ENCODE measurements at regions not wholly inside any gene's neighbourhood (a gene's known extent, or its start where the extent isn't known, plus 50 kb on each side); places are given as distances from the start of the nearest gene placed in this dataset.
A peak's percentile ranks its signal among the peaks of the same experiment; 100 is the strongest.

DNA sequence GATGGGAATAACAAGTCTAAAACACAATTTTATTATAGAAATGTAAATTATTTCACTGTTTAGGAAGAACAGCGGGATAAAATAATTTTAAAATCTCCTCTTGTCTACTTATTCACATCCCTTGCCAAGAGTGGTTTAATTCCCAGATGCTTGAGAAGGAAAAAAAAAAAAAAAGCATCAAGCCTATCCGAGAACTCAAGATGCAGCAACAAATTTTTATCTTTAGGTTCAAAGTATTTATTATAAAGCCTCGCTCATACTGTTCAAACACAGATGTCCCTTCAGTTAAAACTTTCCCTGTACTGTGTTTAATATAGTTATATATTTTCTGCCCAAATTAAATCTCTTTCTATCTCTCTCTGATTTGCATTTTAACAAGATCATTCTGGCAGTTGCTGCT lies 1615.8 kb downstream of the PLA2G4A start:
- no peak overlapping the region for H3K4me3 ChIP-seq (ENCODE audit: low read depth, low read length)
- TF ChIP-seq CTCF (conservative IDR thresholded peaks at IDR 0.05; ENCODE audit: low read depth, low read length) = no peak
- DNase-seq (ENCODE audit: low read depth) = no peak

DNA sequence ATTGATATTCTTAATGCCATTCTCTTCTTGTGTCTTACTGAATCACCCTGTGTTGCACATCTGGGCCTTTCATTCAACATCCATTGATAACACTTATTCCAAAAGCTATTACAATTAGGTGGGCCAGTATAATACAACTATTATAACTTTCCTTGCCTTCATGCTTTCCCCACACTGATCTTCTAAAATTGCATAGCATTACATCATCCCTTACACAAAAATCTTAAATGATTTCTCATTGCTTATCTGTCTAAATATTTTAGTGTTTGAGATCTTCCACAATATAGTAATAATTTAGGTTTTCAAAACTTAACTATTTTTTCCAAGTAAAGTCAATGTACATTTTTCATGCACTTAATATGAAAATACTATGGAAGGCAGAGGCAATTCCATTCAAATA lies 1634.1 kb downstream of the PLA2G4A start:
- no peak overlapping the region for H3K4me3 ChIP-seq (ENCODE audit: low read depth, low read length)
- DNase-seq (ENCODE audit: low read depth) = no peak
- TF ChIP-seq CTCF (conservative IDR thresholded peaks at IDR 0.05; ENCODE audit: low read depth, low read length) = no peak

DNA sequence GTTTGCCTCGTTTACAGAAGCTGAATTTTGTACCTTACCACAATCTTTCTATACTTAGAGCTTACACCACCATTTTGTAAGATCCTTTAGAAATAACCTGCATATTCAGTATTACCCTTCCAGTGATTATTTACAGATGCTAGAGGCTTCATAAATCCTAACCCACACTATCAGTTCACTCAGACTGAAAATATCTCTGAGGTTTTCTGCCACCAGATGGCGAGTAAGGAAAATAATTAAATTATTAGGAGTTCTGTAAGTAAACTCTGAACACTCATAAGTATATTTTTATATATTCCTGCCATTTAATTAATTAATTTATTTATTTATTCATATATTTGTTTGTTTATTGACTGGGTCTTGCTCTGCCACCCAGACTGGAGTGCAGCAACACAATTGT lies 1635.2 kb downstream of the PLA2G4A start:
- peak; percentile 33 for TF ChIP-seq CTCF (conservative IDR thresholded peaks at IDR 0.05; ENCODE audit: low read depth, low read length)
- no peak overlapping the region for H3K4me3 ChIP-seq (ENCODE audit: low read depth, low read length)
- DNase-seq (ENCODE audit: low read depth) = peak; percentile 21

- no peak overlapping the region for H3K4me3 ChIP-seq (ENCODE audit: low read depth, low read length)
- no peak for DNase-seq (ENCODE audit: low read depth)
- TF ChIP-seq CTCF (conservative IDR thresholded peaks at IDR 0.05; ENCODE audit: low read depth, low read length) = no peak
Observed at GRCh38 chr1:188466539-188466938, 1637.8 kb downstream of the PLA2G4A start.

- no peak overlapping the region for H3K4me3 ChIP-seq (ENCODE audit: low read depth, low read length)
- no peak for TF ChIP-seq CTCF (conservative IDR thresholded peaks at IDR 0.05; ENCODE audit: low read depth, low read length)
- DNase-seq (ENCODE audit: low read depth) = peak; percentile 6
Observed at GRCh38 chr1:188476606-188477005, 1647.9 kb downstream of the PLA2G4A start.

DNA sequence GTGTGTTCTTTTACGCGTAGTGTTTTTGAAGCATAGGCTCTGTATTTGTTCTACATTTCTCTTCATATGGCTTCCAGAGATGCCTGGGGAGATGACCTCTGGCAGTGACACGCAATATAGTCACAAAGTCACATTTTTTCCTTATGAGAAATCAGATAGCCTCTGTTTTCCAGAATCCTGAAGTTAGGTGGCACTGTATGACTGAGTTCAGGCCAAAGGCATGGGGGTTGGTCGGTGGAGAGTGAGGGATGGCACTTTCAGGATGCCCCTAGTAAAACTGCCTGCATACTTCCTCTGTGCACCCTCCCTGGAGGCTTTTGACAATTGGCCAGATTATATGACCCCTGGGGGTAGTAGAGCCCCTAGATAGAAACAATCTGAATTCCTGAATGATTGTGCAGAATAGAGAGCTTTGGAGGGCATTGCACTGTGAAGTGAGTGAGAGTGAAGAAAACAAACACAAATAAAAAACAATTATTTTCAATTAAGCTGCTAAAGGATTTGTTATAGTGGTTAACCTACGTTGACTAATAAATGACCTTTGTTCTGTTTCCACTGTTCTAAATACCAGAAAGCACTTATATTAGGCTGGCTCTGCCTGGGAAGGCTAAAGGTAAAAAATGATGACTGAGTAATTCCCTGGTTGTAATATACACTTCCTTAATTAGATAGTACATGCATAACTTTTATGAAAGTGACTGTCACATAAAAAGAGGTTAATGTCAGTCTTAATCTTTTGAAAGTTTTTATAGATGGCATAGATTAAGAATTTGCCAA lies 1660.8 kb downstream of the PLA2G4A start:
- peak; percentile 48 for DNase-seq (ENCODE audit: low read depth)
- no peak overlapping the region for H3K4me3 ChIP-seq (ENCODE audit: low read depth, low read length)
- peak; percentile 16 for TF ChIP-seq CTCF (conservative IDR thresholded peaks at IDR 0.05; ENCODE audit: low read depth, low read length)

DNA sequence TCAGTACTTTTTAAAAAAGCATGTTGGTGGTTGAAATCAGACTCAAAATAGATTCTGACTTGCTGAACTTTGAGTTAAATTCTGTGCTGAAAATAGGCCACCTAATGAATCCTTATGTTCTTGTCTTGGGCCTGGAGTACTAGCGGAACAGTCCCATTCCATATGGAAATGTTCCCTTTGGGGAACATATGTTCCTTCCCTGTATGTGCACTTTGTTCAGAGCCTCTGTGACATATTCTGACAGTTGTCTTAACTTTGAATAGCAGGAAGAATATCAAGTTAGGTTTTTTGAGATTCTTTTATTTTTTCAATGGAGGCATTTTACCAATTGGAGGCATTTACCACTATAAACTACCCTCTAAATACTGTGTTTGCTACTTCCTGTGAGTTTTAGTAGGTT lies 1667.8 kb downstream of the PLA2G4A start:
- no peak overlapping the region for H3K4me3 ChIP-seq (ENCODE audit: low read depth, low read length)
- DNase-seq (ENCODE audit: low read depth) = no peak
- TF ChIP-seq CTCF (conservative IDR thresholded peaks at IDR 0.05; ENCODE audit: low read depth, low read length) = no peak

Measured in choroid plexus epithelial cell (primary cell).